Suprapubic skin (tissue), 4 donors: ENCODE measurements at regions not wholly inside any gene's neighbourhood (a gene's known extent, or its start where the extent isn't known, plus 50 kb on each side); places are given as distances from the start of the nearest gene placed in this dataset.
"Not testable (repeated sequence)": the region's sequence is repeated elsewhere in the genome, so short reads cannot be mapped to it uniquely, and the experiment has no call there.

ENCODE experiments used
- DNase-seq, 2 donors: peaks; one replicate each; pipeline ENCODE4 v3.0.0-alpha.2; 2019; ENCODE audit warnings: low spot score in 2 of 2
- H3K27ac ChIP-seq: fragments of 200-600 bp; sonication (generic); one replicate; pipeline ENCODE4 v1.5.1; 2019
- H3K27me3 ChIP-seq: fragments of 200-600 bp; sonication (generic); one replicate; pipeline ENCODE4 v1.5.1; 2019
- H3K36me3 ChIP-seq: fragments of 200-600 bp; sonication (generic); one replicate; pipeline ENCODE4 v1.5.1; 2019
- H3K4me1 ChIP-seq: fragments of 200-600 bp; sonication (generic); one replicate; pipeline ENCODE4 v1.5.1; 2019
- H3K4me3 ChIP-seq: fragments of 200-600 bp; sonication (generic); one replicate; pipeline ENCODE4 v1.5.1; 2019; ENCODE audit warnings: mild to moderate bottlenecking
- H3K9me3 ChIP-seq: fragments of 200-600 bp; sonication (generic); one replicate; pipeline ENCODE4 v1.5.1; 2019
- EP300 ChIP-seq: sonication (generic); formaldehyde crosslinking; IDR thresholded peaks from one replicate; pipeline ENCODE4 v1.6.1; 2017; ENCODE audit warnings: antibody characterized with exemption
- POLR2A ChIP-seq, 2 donors: fragments of 450-650 bp; IDR thresholded peaks; one replicate each; pipeline ENCODE4 v1.6.1; 2017; ENCODE audit warnings: antibody characterized with exemption in 2 of 2, mild to moderate bottlenecking in 2 of 2, moderate library complexity in 2 of 2
- POLR2AphosphoS5 ChIP-seq, 3 donors: sonication (generic); formaldehyde crosslinking; IDR thresholded peaks; one replicate each; pipeline ENCODE4 v1.6.1; 2017; ENCODE audit warnings: antibody characterized with exemption in 3 of 3
- WGBS: methylation state at CpG from one replicate; pipeline ENCODE4 v1.1.5; 2018; 5-methylcytosine and 5-hydroxymethylcytosine counted together
- TF ChIP-seq, protein P1 (sequence below), 2 donors: fragments of 200-600 bp in 1 of 2; fragments of 450-650 bp in 1 of 2; sonication (generic) in 1 of 2; IDR thresholded peaks; one replicate each; pipeline ENCODE4 v1.5.1; 2016 to 2019; ENCODE audit warnings: antibody characterized with exemption in 2 of 2, mild to moderate bottlenecking in 1 of 2, moderate library complexity in 1 of 2

DNA sequence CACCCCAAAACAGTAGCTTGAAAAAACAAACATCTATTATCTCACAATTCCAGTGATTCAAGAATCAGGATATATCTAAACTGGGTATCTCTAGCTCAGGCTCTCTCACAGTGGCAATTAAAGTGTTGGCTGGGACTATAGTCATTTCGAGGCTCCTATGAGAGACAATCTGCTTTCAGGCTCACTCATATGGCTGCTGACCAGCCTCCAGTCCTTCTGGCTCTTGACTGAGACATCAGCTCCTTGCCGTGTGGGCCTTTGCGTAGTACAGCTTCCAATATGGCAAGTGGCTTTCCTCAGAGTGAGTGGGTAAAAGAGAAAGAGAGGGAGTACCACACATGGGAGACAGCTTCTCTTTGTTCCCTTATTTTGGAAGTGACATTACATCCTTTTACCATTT lies 327.2 kb downstream of the CENPW start:
- H3K4me1 ChIP-seq, result no peaks in the 10 kb centered on the region
- H3K27me3 ChIP-seq, result no peaks in the 10 kb centered on the region
- DNase-seq, result no peak
- no peak overlapping the region for H3K27ac ChIP-seq
- H3K36me3 ChIP-seq, result no peaks in the 10 kb centered on the region
- peaks cover 3% of the 10 kb centered on the region for H3K9me3 ChIP-seq
- 82% methylated on average over 3 of the region's 3 CpGs for WGBS
- no peak overlapping the region for H3K4me3 ChIP-seq
- TF ChIP-seq EP300 (no peak), POLR2A (IDR thresholded peaks at IDR 0.05) (no peak), POLR2AphosphoS5 (IDR thresholded peaks at IDR 0.05) (no peak)
- TF ChIP-seq, protein P1, sequence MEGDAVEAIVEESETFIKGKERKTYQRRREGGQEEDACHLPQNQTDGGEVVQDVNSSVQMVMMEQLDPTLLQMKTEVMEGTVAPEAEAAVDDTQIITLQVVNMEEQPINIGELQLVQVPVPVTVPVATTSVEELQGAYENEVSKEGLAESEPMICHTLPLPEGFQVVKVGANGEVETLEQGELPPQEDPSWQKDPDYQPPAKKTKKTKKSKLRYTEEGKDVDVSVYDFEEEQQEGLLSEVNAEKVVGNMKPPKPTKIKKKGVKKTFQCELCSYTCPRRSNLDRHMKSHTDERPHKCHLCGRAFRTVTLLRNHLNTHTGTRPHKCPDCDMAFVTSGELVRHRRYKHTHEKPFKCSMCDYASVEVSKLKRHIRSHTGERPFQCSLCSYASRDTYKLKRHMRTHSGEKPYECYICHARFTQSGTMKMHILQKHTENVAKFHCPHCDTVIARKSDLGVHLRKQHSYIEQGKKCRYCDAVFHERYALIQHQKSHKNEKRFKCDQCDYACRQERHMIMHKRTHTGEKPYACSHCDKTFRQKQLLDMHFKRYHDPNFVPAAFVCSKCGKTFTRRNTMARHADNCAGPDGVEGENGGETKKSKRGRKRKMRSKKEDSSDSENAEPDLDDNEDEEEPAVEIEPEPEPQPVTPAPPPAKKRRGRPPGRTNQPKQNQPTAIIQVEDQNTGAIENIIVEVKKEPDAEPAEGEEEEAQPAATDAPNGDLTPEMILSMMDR (IDR thresholded peaks at IDR 0.05), result no peak

DNA sequence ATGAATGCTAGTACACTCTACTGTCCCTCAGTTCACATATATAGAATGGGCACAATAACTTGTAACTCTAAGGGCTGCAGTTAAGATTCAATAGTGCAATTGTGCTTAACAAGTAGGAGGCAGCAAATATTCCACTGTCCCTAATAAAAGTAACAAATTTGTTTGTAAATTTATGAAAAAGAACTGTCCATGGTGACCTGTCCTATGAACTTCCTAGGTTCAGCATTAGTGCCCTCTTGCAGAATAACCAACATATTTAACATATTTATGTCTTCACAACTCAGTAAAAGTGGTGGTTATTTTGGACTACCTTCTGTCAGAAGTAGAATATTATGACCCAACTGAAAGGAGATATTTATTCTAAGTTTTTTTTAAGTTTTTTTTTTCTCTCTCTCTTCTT lies 327.8 kb downstream of the CENPW start:
- Histone ChIP-seq H3K27me3 (no peaks in the 10 kb centered on the region), H3K9me3 (peaks cover 3% of the 10 kb centered on the region), H3K36me3 (no peaks in the 10 kb centered on the region), H3K4me1 (no peaks in the 10 kb centered on the region), H3K27ac (no peak overlapping the region), H3K4me3 (no peak overlapping the region)
- no peak for DNase-seq
- no peak for TF ChIP-seq POLR2A (IDR thresholded peaks at IDR 0.05)
- no peak for TF ChIP-seq EP300
- TF ChIP-seq, protein P1 (IDR thresholded peaks at IDR 0.05), result no peak
- no peak for TF ChIP-seq POLR2AphosphoS5 (IDR thresholded peaks at IDR 0.05)

DNA sequence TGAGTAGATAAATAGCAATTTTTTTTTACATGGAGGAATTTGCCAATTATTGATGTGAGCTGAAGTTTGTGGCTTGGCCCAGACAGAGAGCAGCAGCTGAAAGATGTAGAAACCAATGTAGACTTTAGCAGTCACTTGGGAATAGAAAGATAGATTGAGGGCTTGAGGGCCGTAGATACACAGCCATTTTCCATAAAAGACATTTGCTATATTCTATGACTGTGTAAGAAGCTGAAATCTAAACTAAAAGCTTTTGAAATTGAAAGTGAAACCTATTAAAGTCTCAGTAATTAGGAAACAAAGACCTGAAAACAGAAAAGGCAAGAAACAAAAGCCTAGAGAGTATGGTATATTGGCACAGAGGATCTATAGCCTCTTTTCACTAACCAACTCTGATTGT lies 332.7 kb downstream of the CENPW start:
- Histone ChIP-seq H3K36me3 (no peaks in the 10 kb centered on the region), H3K4me3 (no peak overlapping the region), H3K27ac (no peak overlapping the region), H3K4me1 (no peaks in the 10 kb centered on the region), H3K27me3 (no peaks in the 10 kb centered on the region), H3K9me3 (peaks cover 9% of the 10 kb centered on the region)
- 68% methylated on average over 1 of the region's 1 CpG for WGBS
- DNase-seq, result no peak
- no peak for TF ChIP-seq POLR2AphosphoS5 (IDR thresholded peaks at IDR 0.05)
- TF ChIP-seq POLR2A (IDR thresholded peaks at IDR 0.05), result no peak
- TF ChIP-seq, protein P1 (IDR thresholded peaks at IDR 0.05), result no peak
- no peak for TF ChIP-seq EP300

DNA sequence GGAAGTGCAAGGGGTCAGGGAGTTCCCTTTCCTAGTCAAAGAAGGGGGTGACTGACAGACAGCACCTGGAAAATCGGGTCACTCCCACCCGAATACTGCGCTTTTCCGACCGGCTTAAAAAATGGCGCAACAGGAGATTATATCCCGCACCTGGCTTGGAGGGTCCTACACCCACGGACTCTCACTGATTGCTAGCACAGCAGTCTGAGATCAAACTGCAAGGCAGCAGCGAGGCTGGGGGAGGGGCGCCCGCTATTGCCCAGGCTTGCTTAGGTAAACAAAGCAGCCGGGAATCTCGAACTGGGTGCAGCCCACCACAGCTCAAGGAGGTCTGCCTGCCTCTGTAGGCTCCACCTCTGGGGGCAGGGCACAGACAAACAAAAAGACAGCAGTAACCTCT lies 333.8 kb downstream of the CENPW start:
- 88% methylated on average over 13 of the region's 13 CpGs for WGBS
- not testable (repeated sequence) for H3K4me3 ChIP-seq, H3K36me3 ChIP-seq, DNase-seq, H3K9me3 ChIP-seq, H3K27ac ChIP-seq, H3K27me3 ChIP-seq, H3K4me1 ChIP-seq

DNA sequence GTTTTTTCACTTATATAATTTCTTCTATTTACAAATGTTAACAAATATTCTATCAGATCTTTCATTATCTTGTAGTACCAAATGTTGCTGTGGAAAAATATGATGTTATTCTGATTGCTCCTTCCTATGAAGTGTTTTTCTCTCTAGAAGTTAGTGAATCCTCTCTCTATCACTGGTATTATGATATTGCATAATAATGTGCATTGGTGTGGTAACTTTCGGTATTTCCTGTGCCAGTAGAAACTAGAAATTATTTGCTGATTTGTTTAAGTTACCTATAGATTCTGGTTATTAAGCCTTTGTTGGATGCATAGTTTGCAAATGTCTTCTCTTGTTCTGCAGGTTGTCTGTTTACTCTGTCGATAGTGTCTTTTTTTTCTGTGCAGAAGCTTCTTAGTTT lies 342.5 kb downstream of the CENPW start:
- 76% methylated on average over 2 of the region's 2 CpGs for WGBS
- TF ChIP-seq EP300 (no peak), POLR2AphosphoS5 (IDR thresholded peaks at IDR 0.05) (no peak), POLR2A (IDR thresholded peaks at IDR 0.05) (no peak)
- TF ChIP-seq, protein P1 (IDR thresholded peaks at IDR 0.05), result no peak
- no peaks in the 10 kb centered on the region for H3K36me3 ChIP-seq
- no peak for DNase-seq
- no peaks in the 10 kb centered on the region for H3K4me1 ChIP-seq
- H3K9me3 ChIP-seq, result peaks cover 3% of the 10 kb centered on the region
- no peak overlapping the region for H3K27ac ChIP-seq
- H3K4me3 ChIP-seq, result no peak overlapping the region
- H3K27me3 ChIP-seq, result no peaks in the 10 kb centered on the region

DNA sequence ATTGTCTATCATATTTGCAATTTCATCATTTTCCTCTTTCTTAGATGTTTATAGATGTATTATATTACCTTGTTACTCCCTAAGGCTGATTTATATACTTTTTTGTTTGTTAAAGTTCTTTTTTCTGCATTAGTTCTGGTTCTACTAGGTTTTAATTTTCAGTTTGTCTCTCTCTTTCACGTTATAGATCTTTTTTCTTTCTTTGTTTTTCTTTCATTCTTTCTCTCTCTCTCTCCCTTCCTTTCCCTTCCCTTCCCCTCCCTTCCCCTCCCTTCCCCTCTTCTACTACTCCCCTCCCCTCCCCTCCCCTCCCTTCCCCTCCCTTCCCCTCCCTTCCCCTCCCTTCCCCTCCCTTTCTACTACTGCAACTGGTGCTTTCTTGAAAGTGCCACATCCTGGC lies 345.3 kb downstream of the CENPW start:
- no peak for DNase-seq
- no peak for TF ChIP-seq POLR2AphosphoS5 (IDR thresholded peaks at IDR 0.05)
- TF ChIP-seq POLR2A (IDR thresholded peaks at IDR 0.05), result no peak
- TF ChIP-seq, protein P1 (IDR thresholded peaks at IDR 0.05), result no peak
- TF ChIP-seq EP300, result no peak
- Histone ChIP-seq H3K36me3 (no peaks in the 10 kb centered on the region), H3K4me1 (no peaks in the 10 kb centered on the region), H3K4me3 (no peak overlapping the region), H3K27ac (no peak overlapping the region), H3K9me3 (peaks cover 4% of the 10 kb centered on the region), H3K27me3 (no peaks in the 10 kb centered on the region)
- 57% methylated on average over 1 of the region's 1 CpG for WGBS
